SK-N-SH (cell line): ENCODE measurements at regions not wholly inside any gene's neighbourhood (a gene's known extent, or its start where the extent isn't known, plus 50 kb on each side); places are given as distances from the start of the nearest gene placed in this dataset.

ENCODE experiments used
- CHD2 ChIP-seq: fragments of 150-350 bp; IDR thresholded peaks from 2 replicates; pipeline ENCODE4 v1.6.1; 2018; ENCODE audit warnings: low read length; ENCODE audit not compliant: partially characterized antibody
- ELF1 ChIP-seq: IDR thresholded peaks from 2 replicates; pipeline ENCODE4 v1.4.0; 2012
- FOXJ3 ChIP-seq: sonication (generic); formaldehyde crosslinking; IDR thresholded peaks from 2 replicates; pipeline ENCODE4 v1.5.1; 2020; ENCODE audit warnings: mild to moderate bottlenecking, missing genetic modification reagents
- FOXM1 ChIP-seq: IDR thresholded peaks from 2 replicates; pipeline ENCODE4 v1.4.0; 2012; ENCODE audit warnings: low read depth, mild to moderate bottlenecking
- GABPA ChIP-seq: IDR thresholded peaks from 2 replicates; pipeline ENCODE4 v1.4.0; 2012; ENCODE audit warnings: low read depth, mild to moderate bottlenecking
- MEF2A ChIP-seq: IDR thresholded peaks from 2 replicates; pipeline ENCODE4 v1.4.0; 2012; ENCODE audit warnings: low read depth, borderline replicate concordance
- POLR2AphosphoS5 ChIP-seq: IDR thresholded peaks from 2 replicates; pipeline ENCODE4 v1.6.1; 2012; ENCODE audit warnings: low read depth, low read length
- RCOR1 ChIP-seq: fragments of 150-350 bp; IDR thresholded peaks from 2 replicates; pipeline ENCODE4 v1.6.1; 2017; ENCODE audit warnings: antibody characterized with exemption, low read length
- SMC3 ChIP-seq: IDR thresholded peaks from 2 replicates; pipeline ENCODE4 v1.6.1; 2012; ENCODE audit warnings: low read depth, low read length, improper control_type of control experiment
- TEAD4 ChIP-seq: IDR thresholded peaks from 2 replicates; pipeline ENCODE4 v1.4.0; 2012; ENCODE audit warnings: mild to moderate bottlenecking, borderline replicate concordance; ENCODE audit not compliant: insufficient read depth
- YY1 ChIP-seq: IDR thresholded peaks from 2 replicates; pipeline ENCODE4 v1.4.0; 2012; ENCODE audit warnings: low read depth, mild to moderate bottlenecking
- TF ChIP-seq, protein P1 (sequence below): fragments of 200-600 bp; sonication (generic); IDR thresholded peaks from 2 replicates; pipeline ENCODE4 v1.6.1; 2017; ENCODE audit warnings: antibody characterized with exemption, mild to moderate bottlenecking, moderate library complexity
- TF ChIP-seq, protein P2 (sequence below): IDR thresholded peaks from 2 replicates; pipeline ENCODE4 v1.4.0; 2012; ENCODE audit warnings: low read depth
- TF ChIP-seq, protein P3 (sequence below): fragments of 150-350 bp; IDR thresholded peaks from 2 replicates; pipeline ENCODE4 v1.6.1; 2017; ENCODE audit warnings: antibody characterized with exemption, low read length, low read depth, borderline replicate concordance

DNA sequence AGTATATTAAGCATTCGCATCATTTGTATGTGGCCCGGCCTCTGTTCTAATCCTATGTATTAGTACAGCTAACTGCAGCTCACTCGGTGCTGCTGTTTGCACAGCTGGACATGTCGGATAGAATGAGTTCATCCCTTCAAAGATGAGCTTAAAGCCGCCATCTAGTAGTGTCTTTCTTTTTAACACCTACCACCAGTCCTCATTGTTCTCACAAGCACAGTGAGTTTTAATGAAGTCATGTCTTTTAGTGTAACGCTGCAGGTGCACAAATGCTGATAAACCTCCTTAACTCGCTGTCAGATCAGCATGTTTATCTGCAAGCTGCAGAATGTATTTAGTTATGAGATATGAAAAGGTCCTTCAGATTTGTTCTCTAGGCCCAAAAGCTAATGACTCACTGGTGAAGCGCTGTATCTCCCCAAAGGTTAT lies 247.5 kb downstream of the MTERF1 start:
- TF ChIP-seq GABPA = no peak
- no peak for TF ChIP-seq RCOR1
- TF ChIP-seq TEAD4 = no peak
- TF ChIP-seq, protein P1, sequence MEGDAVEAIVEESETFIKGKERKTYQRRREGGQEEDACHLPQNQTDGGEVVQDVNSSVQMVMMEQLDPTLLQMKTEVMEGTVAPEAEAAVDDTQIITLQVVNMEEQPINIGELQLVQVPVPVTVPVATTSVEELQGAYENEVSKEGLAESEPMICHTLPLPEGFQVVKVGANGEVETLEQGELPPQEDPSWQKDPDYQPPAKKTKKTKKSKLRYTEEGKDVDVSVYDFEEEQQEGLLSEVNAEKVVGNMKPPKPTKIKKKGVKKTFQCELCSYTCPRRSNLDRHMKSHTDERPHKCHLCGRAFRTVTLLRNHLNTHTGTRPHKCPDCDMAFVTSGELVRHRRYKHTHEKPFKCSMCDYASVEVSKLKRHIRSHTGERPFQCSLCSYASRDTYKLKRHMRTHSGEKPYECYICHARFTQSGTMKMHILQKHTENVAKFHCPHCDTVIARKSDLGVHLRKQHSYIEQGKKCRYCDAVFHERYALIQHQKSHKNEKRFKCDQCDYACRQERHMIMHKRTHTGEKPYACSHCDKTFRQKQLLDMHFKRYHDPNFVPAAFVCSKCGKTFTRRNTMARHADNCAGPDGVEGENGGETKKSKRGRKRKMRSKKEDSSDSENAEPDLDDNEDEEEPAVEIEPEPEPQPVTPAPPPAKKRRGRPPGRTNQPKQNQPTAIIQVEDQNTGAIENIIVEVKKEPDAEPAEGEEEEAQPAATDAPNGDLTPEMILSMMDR = no peak
- TF ChIP-seq FOXM1 = no peak
- TF ChIP-seq CHD2 = no peak
- TF ChIP-seq FOXJ3 (CRISPR knock-in tag) = no peak
- no peak for TF ChIP-seq POLR2AphosphoS5
- no peak for TF ChIP-seq MEF2A
- no peak for TF ChIP-seq ELF1
- TF ChIP-seq SMC3 = no peak
- no peak for TF ChIP-seq YY1
- TF ChIP-seq, protein P2, sequence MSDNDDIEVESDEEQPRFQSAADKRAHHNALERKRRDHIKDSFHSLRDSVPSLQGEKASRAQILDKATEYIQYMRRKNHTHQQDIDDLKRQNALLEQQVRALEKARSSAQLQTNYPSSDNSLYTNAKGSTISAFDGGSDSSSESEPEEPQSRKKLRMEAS = no peak
- TF ChIP-seq, protein P3, sequence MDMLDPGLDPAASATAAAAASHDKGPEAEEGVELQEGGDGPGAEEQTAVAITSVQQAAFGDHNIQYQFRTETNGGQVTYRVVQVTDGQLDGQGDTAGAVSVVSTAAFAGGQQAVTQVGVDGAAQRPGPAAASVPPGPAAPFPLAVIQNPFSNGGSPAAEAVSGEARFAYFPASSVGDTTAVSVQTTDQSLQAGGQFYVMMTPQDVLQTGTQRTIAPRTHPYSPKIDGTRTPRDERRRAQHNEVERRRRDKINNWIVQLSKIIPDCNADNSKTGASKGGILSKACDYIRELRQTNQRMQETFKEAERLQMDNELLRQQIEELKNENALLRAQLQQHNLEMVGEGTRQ = no peak
